Activated naive CD8-positive, alpha-beta T cell treated with anti-CD3 and anti-CD28 coated beads, Interleukin-2, amount 50 U/mL, for 16 hours (primary cell): ENCODE measurements at regions not wholly inside any gene's neighbourhood (a gene's known extent, or its start where the extent isn't known, plus 50 kb on each side); places are given as distances from the start of the nearest gene placed in this dataset.

Experiments
- DNase-seq: peaks from one replicate; pipeline ENCODE4 v3.0.0-alpha.2; 2020; ENCODE audit warnings: low read depth, low spot score

DNA sequence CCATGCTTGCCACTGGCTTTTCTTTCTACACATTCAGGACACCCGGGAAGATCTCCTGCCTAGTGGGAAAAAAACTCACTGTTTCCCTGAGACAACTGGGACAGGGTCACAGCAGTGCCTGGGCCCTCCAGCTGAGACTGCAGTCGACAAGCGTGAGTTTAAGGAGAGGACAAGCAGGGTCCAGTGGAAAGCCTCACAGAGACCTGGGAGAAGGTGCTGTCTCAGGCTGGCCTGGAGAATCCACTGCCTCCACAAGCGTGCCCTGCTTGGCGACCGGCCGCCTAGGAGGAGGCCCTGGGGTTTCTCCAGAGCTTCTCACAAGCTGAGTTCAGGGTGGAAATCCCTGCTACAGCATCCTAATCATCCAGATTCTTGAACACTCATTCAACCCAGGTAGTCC is 519.6 kb upstream of the RAB6C start:
- no peak for DNase-seq

DNA sequence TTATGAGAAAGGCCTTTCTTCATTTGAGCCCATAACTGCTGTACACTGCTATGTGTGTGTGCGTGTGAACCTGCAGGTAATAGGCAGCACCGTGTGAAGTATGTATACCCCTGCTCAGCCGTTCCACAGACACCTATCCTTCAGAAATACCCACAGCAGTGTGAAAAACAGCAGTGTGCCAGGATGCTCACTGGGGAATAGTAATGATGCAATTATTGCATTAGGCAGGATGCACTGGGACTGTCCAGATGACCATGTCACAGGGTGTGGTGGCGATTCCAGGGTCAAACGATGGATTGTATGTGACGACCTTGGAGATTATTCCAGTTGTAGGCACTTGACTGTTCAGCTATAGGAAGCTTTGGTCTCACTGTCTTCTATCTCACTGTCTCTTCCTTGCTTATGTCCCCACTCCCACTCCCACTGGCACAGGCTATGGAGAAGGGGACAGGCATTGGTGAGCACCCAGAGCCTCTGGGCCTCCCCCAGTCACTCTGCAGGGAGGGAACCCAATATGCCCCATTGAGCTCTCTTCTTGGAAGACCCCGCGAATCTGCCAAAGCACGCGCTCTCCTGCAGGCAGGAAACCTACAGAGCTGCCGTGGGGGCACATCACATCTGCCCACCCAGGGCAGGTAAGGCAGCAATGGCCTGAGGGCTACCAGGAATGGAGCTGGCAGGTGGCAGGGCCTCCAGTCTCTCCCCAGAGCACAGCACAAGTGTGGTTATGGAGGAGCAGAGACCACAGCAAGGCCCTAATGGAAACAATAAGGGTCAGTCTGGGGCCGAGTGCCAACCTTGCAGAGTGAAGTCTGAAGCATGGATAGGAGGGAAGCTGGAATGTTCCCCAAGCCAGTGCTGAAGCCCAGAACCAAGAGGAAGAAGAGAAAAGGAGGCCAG is 518.9 kb upstream of the RAB6C start:
- no peak for DNase-seq

DNA sequence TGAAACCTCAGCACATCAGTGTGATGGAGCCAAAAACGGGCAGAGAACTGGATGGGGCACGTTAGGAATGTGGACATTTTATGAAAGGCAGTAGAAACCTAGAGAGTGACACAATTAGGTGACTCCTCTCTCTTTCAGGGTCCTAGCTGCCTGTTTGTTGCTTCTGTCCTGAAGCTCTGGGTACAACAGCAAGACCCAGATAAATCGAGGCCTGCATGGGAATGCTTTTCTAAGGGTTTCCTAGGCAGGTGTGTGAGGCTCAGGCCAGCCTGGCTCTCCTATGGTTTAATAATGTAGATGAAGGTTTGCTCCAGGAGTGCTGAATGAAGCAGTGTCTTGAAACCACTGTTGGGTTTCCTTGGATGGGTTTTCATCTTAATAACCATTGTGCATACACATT is 517.1 kb upstream of the RAB6C start:
- no peak for DNase-seq

DNA sequence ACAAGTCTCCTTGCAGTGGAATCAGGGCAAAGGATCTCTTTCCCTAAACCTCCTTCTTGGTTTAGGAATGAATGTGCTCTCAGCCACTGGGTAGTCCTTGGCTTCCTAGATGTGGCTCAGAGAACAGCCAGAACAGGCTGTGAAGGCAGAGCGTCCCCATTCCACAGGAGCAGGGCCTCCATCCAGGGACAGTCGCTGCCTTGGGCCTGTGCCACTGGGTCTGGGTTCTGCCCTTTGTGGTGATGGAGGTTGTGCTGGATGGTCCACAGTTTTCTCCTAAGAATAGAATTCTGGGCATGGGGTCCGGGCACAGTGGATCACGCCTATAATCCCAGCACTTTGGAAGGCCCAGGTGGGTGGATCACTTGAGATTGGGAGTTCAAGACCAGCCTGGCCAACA is 516.5 kb upstream of the RAB6C start:
- no peak for DNase-seq

DNA sequence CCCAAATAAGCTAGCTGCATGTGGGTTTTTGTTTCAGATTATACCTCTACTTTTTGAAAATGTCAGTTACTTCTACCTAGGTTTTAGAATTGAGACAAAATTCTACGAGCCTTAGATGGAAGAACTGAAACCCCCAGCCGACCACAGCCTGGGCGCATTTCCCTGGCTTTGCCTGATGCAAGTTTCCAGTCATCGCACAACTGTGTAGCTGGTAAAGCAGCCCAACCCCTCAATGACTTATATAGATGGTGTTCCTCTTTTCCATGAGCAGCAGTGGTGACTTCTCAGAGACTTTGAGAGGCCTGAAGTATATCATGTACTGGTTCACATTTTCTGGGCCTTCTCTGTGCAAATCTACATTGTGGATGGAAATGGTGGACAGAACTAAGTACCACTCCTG is 515.4 kb upstream of the RAB6C start:
- no peak for DNase-seq

DNA sequence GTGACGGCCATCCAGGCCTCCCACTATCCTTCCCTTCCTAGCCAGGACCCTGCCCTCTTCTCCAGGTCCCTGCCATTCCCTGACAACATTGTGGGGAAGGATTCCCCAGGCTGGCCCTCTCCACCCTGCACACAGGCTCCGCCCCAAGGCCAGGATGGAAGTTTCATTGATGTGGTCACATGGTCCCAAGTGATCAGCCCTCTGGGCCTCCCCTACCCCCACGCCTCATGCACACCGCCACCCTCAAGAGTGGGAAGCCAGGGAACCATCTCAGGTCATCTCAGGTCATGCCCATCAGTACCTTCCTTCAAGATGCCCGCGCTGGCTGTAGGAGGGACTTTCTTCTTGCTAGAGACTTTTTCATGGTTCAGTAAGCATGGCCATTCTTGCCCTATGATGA is 514.8 kb upstream of the RAB6C start:
- DNase-seq, result no peak

DNA sequence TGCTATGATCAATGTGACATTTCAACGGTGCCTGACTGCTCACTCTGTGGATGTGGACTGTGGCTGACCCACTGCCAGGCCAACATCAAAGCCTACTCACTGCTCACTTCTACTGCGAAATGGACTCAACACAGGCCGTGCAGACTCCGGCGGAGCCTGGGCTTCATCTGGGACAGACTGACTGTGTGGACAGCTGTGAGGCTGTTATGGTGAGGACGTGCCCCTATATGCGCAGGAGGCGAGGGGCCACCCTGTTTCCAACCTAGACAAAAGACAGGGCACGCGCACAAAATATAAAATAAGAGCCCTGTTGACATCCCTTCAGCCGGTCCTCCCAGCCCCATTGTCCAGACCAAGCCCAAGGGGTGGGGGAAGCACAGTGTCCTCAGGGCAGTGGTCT is 514.4 kb upstream of the RAB6C start:
- no peak for DNase-seq

DNA sequence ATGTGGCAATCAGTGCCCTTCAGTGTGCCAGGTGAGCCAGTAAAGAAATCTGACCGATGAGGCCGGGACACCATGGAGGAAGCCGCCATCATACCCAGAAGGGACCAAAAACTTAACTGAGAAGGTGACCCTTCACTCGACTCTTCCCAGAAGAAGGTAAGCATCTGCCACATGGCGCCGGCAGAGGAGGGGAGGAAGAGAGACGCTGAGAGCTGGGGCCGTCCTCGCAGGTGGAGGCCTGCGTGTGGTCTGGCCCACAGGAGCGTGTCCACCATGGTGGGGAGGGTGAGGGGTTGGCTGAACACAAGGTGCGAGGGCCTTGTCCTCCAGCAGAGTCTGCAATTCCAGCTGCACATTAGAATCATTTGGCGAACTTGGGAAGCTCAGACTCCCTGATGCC is 513.1 kb upstream of the RAB6C start:
- no peak for DNase-seq

DNA sequence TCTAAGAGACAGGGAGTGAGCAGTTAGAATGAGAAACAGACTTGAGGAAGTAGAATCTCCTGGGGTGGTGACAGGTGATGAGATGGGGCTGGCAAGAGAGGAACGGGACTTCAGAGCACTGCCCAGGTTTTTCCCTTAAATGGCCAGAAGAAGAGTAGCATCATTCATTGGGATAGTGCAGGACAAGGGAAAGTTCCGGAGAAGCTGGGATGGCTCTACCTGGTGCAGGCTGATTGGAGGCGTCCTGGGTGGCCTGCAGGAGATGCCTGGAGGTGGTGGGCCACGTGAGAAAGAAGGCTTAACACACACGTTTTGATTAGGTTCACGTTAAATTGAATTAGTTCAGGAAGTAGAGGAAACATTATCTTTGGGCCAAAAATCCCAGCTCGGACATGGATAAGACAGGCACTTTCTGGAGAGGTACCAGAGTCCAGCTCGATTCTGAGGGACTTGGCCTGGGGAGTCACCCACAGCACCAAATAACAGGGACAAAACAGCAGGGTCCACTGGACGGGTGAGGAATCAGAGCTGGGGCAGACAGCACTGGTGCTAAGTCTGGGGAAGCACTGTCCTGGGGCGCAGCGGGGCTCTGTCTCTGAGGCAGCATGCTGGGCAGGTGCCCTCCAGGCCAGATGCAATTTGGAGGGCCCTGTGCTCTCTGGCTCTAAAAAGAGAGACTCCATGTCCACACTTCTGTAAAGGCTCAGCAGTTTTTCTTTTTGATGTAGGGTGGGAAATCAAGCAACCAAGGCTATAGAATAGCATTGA is 512.3 kb upstream of the RAB6C start:
- DNase-seq, result no peak

DNA sequence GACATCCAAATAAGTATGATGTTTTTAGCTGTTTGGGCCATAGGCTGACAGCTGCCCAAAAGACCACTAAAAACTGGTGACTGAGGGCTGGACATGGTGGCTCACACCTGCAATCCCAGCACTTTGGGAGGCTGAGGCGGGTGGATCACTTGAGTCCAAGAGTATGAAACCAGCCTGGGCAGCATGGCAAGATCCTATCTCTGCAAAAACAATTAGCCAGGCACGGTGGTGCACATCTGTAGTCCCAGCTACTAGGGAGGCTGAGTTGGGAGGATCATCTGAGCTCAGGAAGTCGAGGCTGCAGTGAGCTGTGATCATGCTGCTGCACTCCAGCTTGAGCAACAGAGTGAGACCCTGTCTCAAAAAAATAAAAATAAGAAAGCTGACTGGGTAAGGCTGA is 511.5 kb upstream of the RAB6C start:
- no peak for DNase-seq

DNA sequence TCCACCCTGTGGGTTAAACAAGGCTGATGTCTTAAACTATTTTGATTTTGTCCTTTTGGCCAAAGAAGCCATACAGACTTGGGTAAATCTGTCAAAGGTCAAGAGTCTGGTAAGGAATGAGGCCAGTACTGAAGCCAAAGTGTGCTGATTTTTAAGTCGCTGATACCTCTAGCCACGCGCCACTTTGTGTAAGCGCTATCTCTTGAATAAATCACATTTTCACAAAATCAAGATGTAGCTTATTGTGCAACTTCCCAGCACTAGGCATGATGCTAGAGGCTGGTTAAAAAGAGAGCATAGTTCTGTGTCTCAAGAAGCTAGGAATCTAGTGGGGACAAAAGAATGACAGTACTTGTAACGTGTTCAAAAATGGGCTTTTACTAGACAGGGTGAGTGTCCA is 510.6 kb upstream of the RAB6C start:
- no peak for DNase-seq

DNA sequence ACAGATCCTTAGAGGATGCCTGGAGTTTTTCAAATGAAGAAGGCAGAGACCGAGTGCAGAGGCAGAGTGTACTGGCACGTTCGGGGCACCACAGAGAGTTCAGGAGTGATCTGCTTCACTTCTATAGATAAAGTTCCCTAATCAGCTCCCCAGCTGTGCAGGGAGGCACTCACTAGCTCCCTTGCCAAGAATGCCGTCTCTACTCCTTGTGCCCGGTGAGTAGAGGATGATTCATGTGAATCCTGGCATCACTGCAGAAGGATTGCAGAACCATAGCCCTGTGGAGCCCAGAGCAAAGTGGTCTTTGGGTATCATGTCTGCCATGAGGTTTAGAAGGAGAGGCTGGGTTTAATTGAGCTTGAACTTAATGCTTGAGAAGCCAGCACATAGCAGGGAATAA is 510.1 kb upstream of the RAB6C start:
- no peak for DNase-seq

DNA sequence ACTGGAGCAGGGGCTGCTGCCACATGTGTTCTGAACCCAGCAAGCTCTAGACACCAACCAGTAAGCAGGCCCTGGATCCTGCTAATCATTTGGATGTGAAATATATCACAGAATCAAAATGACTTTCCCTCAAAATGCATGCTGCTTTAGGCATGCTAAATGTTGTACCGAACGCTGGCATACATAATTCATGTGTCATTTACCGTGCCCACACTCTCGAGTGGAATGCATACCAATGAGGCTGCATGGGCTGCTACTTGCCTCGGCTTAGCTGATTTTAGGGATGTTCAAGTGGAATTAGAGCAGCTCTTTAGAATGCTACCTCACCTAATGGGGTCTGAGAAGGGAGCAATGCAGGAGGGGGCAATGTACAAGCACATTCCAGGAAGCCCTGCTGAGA is 509.6 kb upstream of the RAB6C start:
- DNase-seq, result no peak

DNA sequence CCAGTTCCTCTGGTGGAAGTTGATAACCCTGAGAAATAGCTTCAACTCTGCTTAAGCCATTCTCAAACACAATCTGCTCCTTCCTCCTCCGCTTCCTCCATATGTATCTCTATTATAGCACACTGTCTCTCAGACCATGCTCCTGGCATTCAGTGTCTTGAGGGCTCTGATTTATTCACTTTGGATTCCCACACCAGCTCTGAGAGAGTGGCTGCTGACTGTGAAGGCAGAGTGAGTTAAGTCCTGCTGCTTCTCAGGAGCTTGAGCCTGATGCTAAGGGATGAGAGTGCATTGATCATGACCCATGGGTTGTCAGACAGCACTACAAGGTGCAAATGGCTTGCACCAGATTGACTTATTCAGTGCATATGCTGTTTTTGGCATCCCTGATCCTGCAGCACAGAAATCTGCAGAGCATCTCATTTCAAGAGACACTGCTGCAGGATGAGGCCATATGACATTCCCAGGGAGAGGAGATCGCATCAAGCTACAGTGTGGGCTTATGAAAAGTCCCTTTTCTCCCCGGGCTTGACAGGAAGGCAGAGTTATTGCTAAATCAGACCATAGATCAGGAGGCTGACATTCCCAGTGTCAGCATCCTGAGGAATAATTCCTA is 500.5 kb upstream of the RAB6C start:
- DNase-seq, result no peak

DNA sequence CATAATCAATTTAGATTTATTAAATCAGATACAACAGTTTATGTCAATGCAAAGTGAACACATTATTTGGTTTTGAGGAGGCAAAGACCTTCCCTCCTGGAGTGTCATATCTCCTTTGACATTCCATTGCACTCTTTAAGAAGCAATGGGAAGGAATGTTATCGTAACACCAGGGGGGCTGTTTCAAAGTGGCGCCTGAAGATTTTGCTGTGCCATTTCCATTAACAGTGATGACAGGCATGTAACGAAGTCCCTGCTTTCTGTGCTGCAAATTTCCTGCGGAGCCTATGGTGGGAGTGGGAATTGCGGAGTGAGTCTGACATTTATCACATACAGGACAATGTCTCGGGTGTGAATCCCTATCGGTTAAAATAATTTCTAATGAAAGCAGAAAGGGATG is 499.6 kb upstream of the RAB6C start:
- DNase-seq, result no peak

DNA sequence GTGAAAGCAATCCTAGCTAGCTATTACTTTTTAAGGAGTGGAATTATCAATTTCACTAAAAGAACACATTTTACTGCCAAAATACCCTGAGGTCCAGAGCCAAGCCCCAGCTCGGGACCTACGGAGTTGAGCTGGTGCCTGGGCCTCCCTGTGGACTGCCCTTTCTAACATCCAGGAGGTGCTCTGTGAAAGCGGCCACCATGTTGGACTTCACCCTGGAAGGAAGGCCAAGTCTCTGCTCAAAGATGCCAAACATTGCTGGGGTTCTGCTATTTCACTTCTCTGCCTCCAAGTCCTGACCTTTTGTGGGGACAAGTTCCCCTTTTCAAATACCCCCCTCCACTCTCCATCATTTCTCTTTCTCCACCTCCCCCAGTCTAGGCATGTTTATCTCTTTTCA is 498.7 kb upstream of the RAB6C start:
- DNase-seq, result no peak

DNA sequence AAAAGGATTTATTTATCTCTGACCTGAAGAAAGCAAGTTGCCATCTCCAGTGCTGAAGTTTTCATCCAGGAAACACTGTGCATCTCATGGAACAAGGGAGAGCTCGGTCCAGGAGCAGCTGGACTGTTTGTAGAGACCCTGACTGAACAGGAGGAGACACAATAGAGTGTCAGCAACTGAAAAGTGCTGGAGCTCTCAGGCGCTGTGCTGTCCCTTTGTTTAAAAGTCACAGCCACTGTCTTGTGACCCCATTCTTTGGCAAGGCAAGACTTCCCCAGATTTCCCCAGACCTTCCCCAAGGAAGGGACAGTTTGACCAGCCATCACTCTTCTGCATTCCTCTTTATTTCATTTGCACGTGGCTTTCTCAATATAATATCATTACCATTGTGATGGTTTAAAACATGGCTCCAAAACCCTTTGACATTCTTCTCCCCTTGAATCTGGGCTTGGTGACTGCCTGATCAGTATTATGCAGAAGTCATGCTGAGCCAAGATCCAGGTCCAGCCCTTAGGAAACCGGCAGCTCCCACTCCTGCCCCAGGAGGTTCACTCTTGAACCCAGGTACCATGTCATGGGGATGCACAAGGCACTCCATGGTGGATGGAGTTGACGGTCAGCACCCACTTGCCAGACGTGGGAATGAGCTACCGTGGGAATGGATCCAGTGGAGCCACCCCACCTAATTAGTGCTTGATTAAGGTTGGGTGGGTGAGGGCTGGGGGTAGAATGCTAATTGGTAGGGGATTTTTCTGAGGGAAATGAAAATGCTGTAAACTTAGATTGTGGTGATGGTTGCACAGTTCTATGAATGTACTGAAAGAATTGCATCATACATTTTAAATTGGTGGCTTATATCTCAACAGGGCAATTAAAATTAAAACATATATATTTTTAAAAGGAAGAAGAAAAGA is 497.9 kb upstream of the RAB6C start:
- DNase-seq, result no peak

DNA sequence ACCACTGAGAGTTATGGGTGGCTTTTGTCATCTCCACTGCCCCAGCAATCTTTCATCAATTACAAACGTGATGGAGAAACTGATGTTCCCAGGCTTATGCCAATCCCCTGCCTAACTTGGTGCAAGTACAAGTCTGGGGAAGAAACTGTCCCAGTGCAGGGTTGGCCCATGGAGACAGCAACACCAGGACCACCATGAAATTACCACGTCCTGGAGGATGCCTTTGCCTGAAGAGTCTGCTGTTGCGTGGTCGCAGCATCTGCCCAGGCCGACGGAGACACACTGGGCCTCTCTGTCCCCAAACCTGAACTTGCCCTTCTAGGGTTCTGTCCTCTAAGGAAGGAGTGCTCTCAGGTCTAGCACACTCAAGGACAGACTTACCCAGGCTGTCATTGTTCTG is 496.8 kb upstream of the RAB6C start:
- no peak for DNase-seq

DNA sequence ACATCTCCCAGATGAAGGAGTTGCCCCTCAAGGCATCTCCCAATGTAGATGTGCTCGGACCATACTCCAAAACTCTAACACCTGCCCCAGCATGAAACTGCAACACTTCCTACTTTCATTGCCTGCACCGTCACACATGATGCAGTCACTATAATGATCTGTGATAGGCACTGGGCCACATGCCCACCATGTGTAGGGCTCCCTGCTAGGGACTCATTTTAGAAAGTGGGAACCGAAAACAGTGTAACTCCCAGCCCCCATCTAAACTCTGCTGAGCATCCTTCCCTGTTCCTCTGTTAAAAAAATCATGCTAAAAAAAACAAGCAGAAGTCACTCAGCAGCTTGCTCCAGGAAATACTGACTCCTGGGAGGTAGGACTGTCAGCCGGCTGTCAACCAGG is 496.1 kb upstream of the RAB6C start:
- DNase-seq, result no peak

DNA sequence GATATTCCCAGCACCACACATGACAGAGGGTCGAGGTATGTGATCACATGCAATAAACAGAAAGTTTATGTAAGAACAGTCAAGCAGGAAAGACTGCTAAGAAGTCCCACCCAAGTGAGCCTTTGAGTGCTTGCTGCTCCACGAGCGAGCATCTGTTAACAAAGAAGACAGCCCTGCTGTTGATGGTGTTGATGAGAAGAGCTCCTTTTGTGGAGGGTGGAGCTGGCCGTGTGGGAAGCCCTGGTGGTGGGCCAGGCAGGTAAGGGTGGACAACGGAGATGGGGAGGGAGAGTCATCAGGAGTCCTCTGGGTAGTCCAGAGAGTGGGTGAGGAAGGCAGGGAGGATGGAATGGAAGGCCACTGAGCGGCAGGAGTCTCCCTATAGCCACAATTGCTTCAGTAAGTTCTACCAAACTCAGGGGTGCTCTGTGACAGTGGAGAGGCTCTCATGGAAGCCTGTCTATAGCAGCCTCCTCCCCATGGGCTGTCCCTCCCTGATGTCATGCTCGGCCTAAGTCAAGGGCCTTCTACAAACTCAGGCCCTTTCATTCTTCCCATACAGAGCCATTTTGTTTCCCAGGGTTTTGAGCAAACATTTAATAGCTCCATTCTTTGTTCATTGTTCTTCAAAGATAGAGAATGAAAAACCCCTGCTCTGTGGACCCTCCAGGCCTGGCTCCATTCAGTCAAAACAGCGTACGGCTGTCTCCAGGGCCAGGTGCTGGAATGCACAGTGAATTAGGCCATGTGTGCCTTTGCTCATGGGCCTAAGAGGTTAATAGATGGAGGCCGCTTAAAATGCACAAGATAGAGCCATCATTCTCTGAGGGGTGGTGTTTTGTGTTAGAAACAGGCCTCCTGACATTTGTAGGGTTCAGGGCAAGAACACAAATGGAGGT is 494.2 kb upstream of the RAB6C start:
- no peak for DNase-seq

DNA sequence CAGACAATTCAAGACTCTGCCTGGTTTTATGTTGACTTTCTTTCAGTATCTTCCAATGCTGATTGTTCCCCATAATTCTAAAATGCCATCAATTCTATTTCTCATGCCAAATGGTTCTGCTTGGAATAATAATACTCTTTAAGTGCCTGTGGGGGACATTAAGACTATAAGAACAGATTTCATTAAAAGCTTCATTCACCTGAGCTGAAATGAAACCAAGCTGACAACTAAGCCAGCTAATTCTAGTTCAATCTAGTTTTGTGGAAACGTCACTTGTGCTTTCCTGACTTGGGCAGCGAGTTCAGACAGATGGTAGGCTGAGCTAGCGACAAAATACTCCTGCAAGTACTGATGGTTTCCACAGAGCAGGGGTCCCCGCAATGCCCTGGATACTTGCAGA is 491.1 kb upstream of the RAB6C start:
- DNase-seq, result no peak
